Fibroblast of lung (primary cell): ENCODE measurements at regions not wholly inside any gene's neighbourhood (a gene's known extent, or its start where the extent isn't known, plus 50 kb on each side); places are given as distances from the start of the nearest gene placed in this dataset.

Experiments used
- CTCF ChIP-seq, 2 donors: IDR thresholded peaks in 1 of 2; conservative IDR thresholded peaks in 1 of 2; 1 replicate in 1 of 2; 2 replicates in 1 of 2; pipeline ENCODE4 v1.5.1; 2011 to 2012; ENCODE audit warnings: low read length in 2 of 2, control low read depth in 1 of 2, inconsistent platforms in 1 of 2, low read depth in 1 of 2, mild to moderate bottlenecking in 1 of 2
- EZH2 ChIP-seq: IDR thresholded peaks from 2 replicates; pipeline ENCODE4 v1.5.1; 2012; ENCODE audit warnings: low read length, control low read depth, mild to moderate bottlenecking; ENCODE audit errors: missing control alignments

DNA sequence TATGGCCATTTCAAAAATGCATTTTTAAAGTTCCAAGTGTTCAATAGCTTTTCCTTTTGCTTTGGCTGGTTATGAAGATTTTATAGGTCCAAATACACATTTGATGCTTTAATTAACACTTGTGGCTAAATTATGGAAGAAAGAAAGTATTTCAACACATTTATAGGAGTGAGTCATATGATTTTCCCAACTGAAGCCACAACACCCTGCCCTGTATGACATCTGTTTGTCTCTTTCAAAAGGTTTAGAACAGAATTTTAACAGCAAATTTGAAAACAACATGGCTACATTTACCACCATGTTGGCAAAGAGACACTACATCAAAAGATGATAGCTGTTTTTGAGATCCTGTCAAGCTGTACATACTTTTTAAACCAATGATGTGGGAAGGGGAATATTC lies 99.4 kb downstream of the TMEM174 start:
- TF ChIP-seq CTCF (conservative IDR thresholded peaks at IDR 0.05 in 1 of 2, IDR thresholded peaks at IDR 0.05 in 1 of 2; ENCODE audit: low read depth in 1 of 2, low read length in 2 of 2) (no peak), EZH2 (no peak)
